IPS-NIHi7 (cell line): ENCODE measurements at regions not wholly inside any gene's neighbourhood (a gene's known extent, or its start where the extent isn't known, plus 50 kb on each side); places are given as distances from the start of the nearest gene placed in this dataset.
"Not testable (repeated sequence)": the region's sequence is repeated elsewhere in the genome, so short reads cannot be mapped to it uniquely, and the experiment has no call there.

Source experiments
- DNase-seq: peaks from one replicate; pipeline ENCODE4 v3.0.0; 2012; ENCODE audit warnings: mixed read lengths; ENCODE audit errors: extremely low spot score

GRCh38 chr1:232352366-232352765 lies 277.6 kb downstream of the SIPA1L2 start:
- DNase-seq, result no peak

DNA sequence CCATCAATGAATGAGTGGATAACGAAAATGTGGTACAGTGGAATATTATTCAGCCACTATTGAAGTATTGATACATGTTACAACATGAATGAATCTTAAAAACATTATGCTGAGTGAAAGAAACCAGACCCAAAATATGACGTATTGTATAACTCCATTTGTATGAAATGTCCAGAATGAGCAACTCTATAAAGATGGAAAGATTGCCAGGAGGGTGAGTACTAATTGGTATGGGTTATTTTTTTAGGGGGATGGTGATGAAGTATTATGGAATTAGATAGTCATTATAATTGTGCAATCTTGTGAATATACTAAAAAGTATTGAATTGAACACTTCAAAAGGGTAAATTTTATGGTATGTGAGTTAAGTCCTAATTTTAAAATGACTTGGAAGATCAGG lies 278.6 kb downstream of the SIPA1L2 start:
- no peak for DNase-seq

DNA sequence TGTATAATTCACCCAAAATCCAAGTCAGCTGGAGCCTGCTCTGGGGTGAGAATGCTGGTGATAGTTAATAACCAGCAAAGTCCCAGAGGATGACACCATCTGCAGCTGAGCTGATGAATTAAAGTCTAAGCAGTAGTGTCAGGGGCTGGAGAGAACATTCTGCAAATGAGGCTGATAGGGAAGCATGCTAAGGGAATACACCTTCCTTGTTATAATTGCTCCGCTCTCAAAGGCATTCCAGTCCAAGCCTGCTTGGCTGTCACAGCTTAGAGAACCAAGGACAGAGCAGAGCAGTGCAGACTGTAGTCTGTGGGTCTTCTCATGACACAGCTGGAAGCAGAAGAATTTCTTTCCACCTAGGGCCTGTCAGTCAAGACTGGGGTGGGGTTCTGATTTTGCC lies 283.1 kb downstream of the SIPA1L2 start:
- DNase-seq, result no peak

DNA sequence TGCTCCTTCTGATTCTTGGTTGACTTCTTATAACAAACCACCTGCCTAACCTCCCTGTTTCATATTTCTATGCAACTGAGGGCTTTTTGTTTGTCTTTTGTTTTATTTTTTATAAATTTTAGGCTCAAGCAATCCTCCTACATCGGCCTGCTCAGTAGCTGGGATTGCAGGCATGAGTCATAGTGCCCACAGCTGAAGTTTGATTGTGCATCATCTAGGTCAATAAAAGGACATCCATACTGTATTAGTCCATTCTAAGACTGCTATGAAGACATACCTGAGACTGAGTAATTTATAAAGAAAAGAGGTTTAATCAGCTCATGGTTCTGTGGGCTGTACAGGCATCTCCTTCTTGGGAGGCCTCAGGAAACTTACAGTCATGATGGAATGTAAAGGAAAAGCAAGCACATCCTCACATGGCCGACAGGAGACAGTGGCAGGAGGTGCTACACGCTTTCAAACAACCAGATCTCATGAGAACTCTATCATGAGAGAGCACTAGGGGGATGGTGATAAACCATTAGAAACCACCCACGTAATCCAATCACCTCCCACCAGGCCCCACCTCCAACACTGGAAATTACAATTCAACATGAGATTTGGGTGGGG lies 285.0 kb downstream of the SIPA1L2 start:
- no peak for DNase-seq

GRCh38 chr1:232344186-232344585 lies 285.7 kb downstream of the SIPA1L2 start:
- not testable (repeated sequence) for DNase-seq

GRCh38 chr1:232340446-232340845 lies 289.5 kb downstream of the SIPA1L2 start:
- no peak for DNase-seq

GRCh38 chr1:232339073-232339472 lies 290.9 kb downstream of the SIPA1L2 start:
- DNase-seq, result no peak

GRCh38 chr1:232335741-232336293 lies 294.1 kb downstream of the SIPA1L2 start:
- DNase-seq, result no peak

- no peak for DNase-seq
Measured at GRCh38 chr1:232335261-232335660, 294.7 kb downstream of the SIPA1L2 start.

- DNase-seq, result no peak
Measured at GRCh38 chr1:232334811-232335210, 295.1 kb downstream of the SIPA1L2 start.

GRCh38 chr1:232334246-232334645 lies 295.7 kb downstream of the SIPA1L2 start:
- no peak for DNase-seq

DNA sequence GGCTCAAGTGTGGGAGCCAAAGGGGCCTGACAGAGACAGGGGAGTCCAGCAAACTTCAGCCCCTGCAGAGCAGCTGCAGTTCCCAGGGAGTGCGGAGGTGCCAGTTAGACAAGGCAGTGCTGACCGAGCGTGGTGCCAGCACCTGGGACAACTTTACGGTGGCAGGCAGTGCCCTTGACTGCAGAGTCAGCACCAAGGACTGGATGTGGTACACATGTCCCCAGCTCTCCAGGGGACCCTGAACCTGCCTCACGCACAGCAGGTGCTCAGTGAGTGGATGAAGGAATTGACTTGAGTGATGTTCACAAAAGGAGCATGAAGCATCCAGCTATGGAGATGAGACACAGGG lies 296.5 kb downstream of the SIPA1L2 start:
- DNase-seq, result no peak

GRCh38 chr1:232332710-232333418 lies 297.1 kb downstream of the SIPA1L2 start:
- DNase-seq, result not testable (repeated sequence)

DNA sequence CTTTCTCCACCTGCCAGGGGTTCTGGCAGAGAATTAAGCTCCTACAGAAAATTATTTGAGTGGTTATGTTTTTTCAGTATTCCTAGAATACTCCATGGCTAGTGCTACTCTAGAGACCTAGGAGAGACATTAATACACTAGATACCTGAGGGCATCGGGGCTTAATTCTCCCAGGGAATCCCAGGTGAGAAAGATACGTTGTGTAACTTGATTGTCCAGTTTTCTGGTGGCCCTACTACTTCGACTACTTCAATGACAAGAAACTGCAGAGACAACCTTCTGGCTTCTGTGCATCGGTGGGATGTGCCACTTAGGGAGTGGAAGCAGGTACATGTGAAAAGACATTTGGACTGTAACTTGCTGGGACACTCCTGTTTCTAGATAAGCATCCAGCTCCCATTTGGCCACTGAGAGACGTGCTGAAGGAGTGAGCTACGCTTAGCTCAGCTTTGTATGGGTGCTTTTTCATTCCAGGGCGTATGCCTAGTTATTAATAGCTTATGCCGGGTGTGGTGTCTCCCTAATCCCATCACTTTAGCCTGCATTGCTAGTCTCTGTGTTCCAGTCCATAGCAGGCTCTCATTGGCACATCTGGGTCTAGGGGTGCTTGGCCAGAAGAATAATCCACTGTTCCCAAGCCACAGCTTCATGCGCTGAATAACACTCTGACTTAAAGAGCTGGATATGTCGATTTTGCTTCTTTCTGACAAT lies 300.7 kb downstream of the SIPA1L2 start:
- DNase-seq, result no peak

GRCh38 chr1:232328486-232329102 lies 301.3 kb downstream of the SIPA1L2 start:
- DNase-seq, result no peak

DNA sequence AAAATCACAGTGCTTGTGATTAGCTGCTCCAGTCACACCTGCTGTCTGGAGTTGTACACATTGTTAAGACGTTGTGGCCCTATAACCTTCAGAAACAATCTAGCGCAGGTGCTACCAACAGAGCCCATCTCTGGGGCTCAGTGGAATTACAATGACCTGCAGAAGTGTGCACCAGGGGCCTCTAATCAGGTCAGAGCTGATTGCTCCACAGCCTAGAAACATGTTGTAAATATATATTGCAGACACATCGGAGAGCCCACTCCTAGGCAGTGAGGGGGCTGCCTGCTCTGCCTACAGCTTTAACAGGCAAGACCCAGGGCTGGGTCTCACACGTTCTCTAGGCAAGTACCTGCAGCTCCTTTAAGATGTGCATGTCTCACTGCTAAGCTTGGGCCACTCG lies 302.0 kb downstream of the SIPA1L2 start:
- DNase-seq, result no peak

GRCh38 chr1:232327269-232327668 lies 302.7 kb downstream of the SIPA1L2 start:
- no peak for DNase-seq

GRCh38 chr1:232322162-232322734 lies 307.7 kb downstream of the SIPA1L2 start:
- DNase-seq, result no peak

GRCh38 chr1:232319518-232320210 lies 310.3 kb downstream of the SIPA1L2 start:
- no peak for DNase-seq

GRCh38 chr1:232319072-232319471 lies 310.9 kb downstream of the SIPA1L2 start:
- DNase-seq, result no peak

DNA sequence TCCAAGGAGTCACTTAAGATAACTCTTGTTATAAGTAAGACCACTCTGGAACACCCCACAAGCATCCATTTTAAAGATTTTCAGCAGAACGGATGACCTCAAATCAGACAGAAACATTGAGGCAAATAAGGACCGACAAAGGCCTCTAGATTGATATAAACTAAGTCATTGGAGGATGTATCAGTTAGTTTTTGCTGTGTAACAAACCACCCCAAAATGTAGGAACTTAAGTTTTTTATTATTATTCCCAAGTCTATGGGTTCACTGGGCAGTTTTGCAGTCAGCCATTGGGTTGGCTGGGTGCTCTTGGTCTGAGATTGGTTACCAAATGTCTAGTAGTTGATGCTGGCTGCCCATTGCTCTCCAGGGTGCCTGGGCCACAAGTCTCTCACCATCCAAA lies 311.8 kb downstream of the SIPA1L2 start:
- DNase-seq, result no peak
